ENCODE measurements at regions not wholly inside any gene's neighbourhood (a gene's known extent, or its start where the extent isn't known, plus 50 kb on each side); places are given as distances from the start of the nearest gene placed in this dataset.

GRCh38 chr6:90669420-90669819 lies 82.5 kb upstream of the MAP3K7 start:
- no peak for TF ChIP-seq EZH2 (IDR thresholded peaks at IDR 0.05; ENCODE audit: borderline replicate concordance)
- TF ChIP-seq, protein P1, sequence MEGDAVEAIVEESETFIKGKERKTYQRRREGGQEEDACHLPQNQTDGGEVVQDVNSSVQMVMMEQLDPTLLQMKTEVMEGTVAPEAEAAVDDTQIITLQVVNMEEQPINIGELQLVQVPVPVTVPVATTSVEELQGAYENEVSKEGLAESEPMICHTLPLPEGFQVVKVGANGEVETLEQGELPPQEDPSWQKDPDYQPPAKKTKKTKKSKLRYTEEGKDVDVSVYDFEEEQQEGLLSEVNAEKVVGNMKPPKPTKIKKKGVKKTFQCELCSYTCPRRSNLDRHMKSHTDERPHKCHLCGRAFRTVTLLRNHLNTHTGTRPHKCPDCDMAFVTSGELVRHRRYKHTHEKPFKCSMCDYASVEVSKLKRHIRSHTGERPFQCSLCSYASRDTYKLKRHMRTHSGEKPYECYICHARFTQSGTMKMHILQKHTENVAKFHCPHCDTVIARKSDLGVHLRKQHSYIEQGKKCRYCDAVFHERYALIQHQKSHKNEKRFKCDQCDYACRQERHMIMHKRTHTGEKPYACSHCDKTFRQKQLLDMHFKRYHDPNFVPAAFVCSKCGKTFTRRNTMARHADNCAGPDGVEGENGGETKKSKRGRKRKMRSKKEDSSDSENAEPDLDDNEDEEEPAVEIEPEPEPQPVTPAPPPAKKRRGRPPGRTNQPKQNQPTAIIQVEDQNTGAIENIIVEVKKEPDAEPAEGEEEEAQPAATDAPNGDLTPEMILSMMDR (IDR thresholded peaks at IDR 0.05; ENCODE audit: poor library complexity) = no peak
- TF ChIP-seq EZH2phosphoT487 (IDR thresholded peaks at IDR 0.05; ENCODE audit: low read depth, severe bottlenecking, unreplicated experiment) = no peak

Measured in hepatocyte (in vitro differentiated cells).